Neural crest cell (in vitro differentiated cells): ENCODE measurements at regions not wholly inside any gene's neighbourhood (a gene's known extent, or its start where the extent isn't known, plus 50 kb on each side); places are given as distances from the start of the nearest gene placed in this dataset.
A peak's percentile ranks its signal among the peaks of the same experiment; 100 is the strongest.

Experiments used
- DNase-seq: peaks from one replicate; pipeline ENCODE4 v3.0.0; 2021; ENCODE audit warnings: low read depth, mixed read lengths, low spot score
- H3K27ac Mint-ChIP-seq: one replicate; pipeline ENCODE4 v1.8.0; 2021; ENCODE audit warnings: mild to moderate bottlenecking, mixed read lengths; ENCODE audit not compliant: unreplicated experiment
- H3K27me3 Mint-ChIP-seq: 2 replicates; pipeline ENCODE4 v1.8.0; 2021; ENCODE audit warnings: low read depth, mild to moderate bottlenecking, mixed read lengths
- H3K36me3 Mint-ChIP-seq: 2 replicates; pipeline ENCODE4 v1.8.0; 2021; ENCODE audit warnings: low read depth, mild to moderate bottlenecking, mixed read lengths
- H3K4me1 Mint-ChIP-seq: 2 replicates; pipeline ENCODE4 v1.8.0; 2021; ENCODE audit warnings: mixed read lengths
- H3K4me3 Mint-ChIP-seq: one replicate; pipeline ENCODE4 v1.8.0; 2021; ENCODE audit warnings: mild to moderate bottlenecking, mixed read lengths
- H3K9me3 Mint-ChIP-seq: 2 replicates; pipeline ENCODE4 v1.8.0; 2021; ENCODE audit warnings: mixed read lengths
- TF ChIP-seq, protein P1 (sequence below): fragments of 200-600 bp; sonication (generic); conservative IDR thresholded peaks from 2 replicates; pipeline ENCODE4 v1.5.0; 2021; ENCODE audit warnings: antibody characterized with exemption, mild to moderate bottlenecking

DNA sequence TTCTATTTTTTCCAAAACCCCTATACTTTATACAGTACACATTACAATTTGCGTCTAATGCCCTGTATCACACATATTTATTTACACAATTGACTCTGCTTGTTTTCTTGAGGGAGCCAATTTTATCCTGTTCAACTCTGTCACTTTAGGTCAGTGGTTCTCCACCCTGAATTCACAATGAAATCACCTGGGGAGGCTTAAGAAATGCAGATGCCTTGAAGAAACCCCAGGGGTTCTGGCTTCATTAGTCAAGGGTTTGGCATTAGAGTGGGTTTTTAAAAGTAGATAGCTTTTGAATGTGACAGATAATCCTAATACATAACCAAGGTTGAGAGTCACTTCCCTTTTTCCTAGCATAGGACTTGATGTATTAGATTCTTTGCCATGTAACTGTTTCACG lies 398.6 kb upstream of the ERCC4 start:
- H3K4me3 Mint-ChIP-seq, result no peak overlapping the region
- DNase-seq, result no peak
- TF ChIP-seq, protein P1, sequence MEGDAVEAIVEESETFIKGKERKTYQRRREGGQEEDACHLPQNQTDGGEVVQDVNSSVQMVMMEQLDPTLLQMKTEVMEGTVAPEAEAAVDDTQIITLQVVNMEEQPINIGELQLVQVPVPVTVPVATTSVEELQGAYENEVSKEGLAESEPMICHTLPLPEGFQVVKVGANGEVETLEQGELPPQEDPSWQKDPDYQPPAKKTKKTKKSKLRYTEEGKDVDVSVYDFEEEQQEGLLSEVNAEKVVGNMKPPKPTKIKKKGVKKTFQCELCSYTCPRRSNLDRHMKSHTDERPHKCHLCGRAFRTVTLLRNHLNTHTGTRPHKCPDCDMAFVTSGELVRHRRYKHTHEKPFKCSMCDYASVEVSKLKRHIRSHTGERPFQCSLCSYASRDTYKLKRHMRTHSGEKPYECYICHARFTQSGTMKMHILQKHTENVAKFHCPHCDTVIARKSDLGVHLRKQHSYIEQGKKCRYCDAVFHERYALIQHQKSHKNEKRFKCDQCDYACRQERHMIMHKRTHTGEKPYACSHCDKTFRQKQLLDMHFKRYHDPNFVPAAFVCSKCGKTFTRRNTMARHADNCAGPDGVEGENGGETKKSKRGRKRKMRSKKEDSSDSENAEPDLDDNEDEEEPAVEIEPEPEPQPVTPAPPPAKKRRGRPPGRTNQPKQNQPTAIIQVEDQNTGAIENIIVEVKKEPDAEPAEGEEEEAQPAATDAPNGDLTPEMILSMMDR, result no peak
- no peaks in the 10 kb centered on the region for H3K9me3 Mint-ChIP-seq
- peaks cover 4% of the 10 kb centered on the region for H3K4me1 Mint-ChIP-seq
- H3K27ac Mint-ChIP-seq, result no peak overlapping the region
- no peaks in the 10 kb centered on the region for H3K36me3 Mint-ChIP-seq
- H3K27me3 Mint-ChIP-seq, result peaks cover 3% of the 10 kb centered on the region

DNA sequence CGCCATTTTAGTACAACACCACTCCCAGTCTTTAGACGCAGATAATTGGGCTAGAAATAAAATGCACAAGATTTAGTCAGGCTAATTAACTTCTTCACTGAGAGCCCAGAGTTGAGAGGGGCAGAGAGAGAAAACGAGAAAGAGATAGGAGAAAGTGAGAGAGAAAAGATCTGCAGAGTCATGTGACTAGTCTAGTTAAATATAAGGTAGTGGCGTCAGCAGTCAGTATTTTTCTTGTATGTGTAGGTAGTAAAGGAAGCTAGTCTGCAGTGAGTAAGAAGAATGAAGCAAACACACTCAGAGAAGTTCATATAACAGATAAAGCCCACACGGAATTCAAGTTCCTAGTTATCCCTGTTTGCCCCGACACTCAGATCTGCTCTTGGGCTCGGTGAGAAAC lies 392.6 kb upstream of the ERCC4 start:
- peaks cover 15% of the 10 kb centered on the region for H3K4me1 Mint-ChIP-seq
- H3K27ac Mint-ChIP-seq, result peak overlapping the region; percentile 22
- H3K36me3 Mint-ChIP-seq, result no peaks in the 10 kb centered on the region
- no peaks in the 10 kb centered on the region for H3K27me3 Mint-ChIP-seq
- no peak for DNase-seq
- H3K9me3 Mint-ChIP-seq, result no peaks in the 10 kb centered on the region
- TF ChIP-seq, protein P1, result no peak
- no peak overlapping the region for H3K4me3 Mint-ChIP-seq

DNA sequence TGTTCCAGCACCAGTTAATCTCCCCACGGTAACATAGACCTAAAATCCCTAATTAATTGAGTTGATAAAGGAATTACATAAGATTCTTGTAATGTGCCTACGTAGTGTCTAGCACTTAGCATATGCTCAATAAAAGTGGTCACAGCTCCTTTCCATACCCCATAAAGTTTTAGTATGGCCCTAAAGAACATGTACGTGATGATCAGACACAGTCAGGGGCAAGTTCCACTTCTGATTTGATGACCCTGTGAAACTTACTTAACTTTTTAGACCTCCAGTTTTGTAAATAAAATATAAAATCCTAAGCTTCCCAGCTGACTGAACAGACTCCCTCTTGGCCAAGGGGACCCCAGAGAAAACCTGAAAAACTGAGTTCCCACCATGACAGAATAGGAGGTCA lies 391.3 kb upstream of the ERCC4 start:
- Mint-ChIP-seq H3K4me1 (peaks cover 15% of the 10 kb centered on the region), H3K27me3 (no peaks in the 10 kb centered on the region), H3K9me3 (no peaks in the 10 kb centered on the region), H3K27ac (no peak overlapping the region), H3K4me3 (no peak overlapping the region), H3K36me3 (no peaks in the 10 kb centered on the region)
- TF ChIP-seq, protein P1, result no peak
- DNase-seq, result no peak

DNA sequence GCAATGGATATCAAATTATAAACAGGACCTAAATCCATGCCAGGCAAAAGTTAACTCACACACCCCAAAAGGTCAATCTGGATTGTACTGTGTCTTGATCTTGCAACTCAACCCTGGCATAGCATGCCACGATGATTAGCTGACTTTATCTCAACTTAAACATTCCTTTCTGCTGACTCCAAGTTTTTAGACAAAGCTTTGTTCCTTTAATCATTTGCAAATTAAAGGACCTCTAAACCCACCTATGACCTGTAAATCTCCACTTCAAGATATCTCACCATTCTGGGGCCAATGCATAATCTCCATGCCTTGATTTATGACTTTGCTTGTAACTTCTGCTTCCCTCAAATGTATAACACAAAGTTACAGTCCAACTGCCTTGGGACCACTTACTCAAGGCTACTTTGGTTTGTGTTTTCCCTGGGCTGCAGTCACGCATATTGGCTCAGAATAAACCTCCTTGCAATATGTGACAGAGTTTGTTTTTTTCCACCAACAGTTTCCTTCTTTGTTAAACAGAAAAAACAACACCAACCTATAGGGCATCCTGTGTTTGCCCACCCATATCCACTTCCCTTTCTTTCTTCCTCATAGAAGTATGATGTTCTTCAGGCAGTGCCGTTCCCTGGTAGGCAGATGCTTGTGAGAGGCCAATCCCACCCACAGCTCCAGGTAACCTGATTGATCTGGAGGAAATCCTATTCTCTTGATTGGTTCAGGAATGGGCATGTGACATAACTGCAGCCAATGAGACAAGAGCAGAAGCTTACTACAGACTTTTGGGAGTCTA lies 390.6 kb upstream of the ERCC4 start:
- Mint-ChIP-seq H3K4me3 (no peak overlapping the region), H3K9me3 (no peaks in the 10 kb centered on the region), H3K27ac (no peak overlapping the region), H3K4me1 (peaks cover 15% of the 10 kb centered on the region), H3K27me3 (no peaks in the 10 kb centered on the region), H3K36me3 (no peaks in the 10 kb centered on the region)
- TF ChIP-seq, protein P1, result no peak
- DNase-seq, result no peak

DNA sequence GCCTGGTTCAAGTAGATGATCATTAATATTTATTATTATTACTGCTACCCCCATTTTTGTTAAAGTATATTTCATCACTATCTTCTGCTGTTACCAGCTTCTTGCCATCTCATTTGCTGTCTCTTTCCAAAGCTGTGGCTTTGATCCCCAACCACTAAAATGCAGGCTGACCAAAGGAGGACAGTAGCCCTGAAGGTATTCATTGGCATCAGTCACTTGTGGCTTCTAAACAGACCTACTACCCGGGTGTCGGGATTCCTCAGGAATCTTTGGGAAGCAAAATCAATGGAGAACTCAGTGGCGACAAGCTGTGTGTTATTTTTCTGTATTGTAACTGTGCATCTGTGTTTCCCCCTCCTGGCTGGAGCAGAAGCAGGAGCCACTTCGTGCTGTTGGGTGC lies 379.2 kb upstream of the ERCC4 start:
- TF ChIP-seq, protein P1, result no peak
- no peak for DNase-seq
- Mint-ChIP-seq H3K27ac (no peak overlapping the region), H3K4me1 (peaks cover 17% of the 10 kb centered on the region), H3K9me3 (peaks cover 3% of the 10 kb centered on the region), H3K36me3 (no peaks in the 10 kb centered on the region), H3K4me3 (no peak overlapping the region), H3K27me3 (no peaks in the 10 kb centered on the region)
